HepG2 (cell line): ENCODE measurements at regions not wholly inside any gene's neighbourhood (a gene's known extent, or its start where the extent isn't known, plus 50 kb on each side); places are given as distances from the start of the nearest gene placed in this dataset.

Source experiments
- ATAC-seq: fragments of 200-7000 bp; cut with Tn5 transposase; 3 replicates; pipeline ENCODE4 v1.9.1; 2020; ENCODE audit warnings: mild to moderate bottlenecking, moderate library complexity
- BruUV-seq: library from RNA; stranded (reverse); fragments of 400-500 nt; replicated peaks from 2 replicates; lab custom pipeline; 2021; lab: Mats Ljungman, UMichigan
- CTCF ChIA-PET: fragments of 300-600 bp; formaldehyde crosslinking; extraction: SDS; loops from one replicate; lab custom pipeline; 2021; ENCODE audit warnings: low total read pairs, inconsistent platforms, low intra/inter-chr PET ratio; lab: Yijun Ruan, JAX
- POLR2A ChIA-PET: fragments of 350-600 bp; sonication (Branson Sonifier 250); formaldehyde crosslinking; loops from one replicate; lab custom pipeline; 2020; ENCODE audit warnings: antibody characterized with exemption, inconsistent platforms; lab: Yijun Ruan, JAX
- DNase-seq: peaks from one replicate; pipeline ENCODE4 v3.0.0-alpha.2; 2015; ENCODE audit warnings: low spot score
- FAIRE-seq: peaks from 3 replicates; lab custom pipeline; 2011; peaks lifted over from hg19 to GRCh38; lab: Jason Lieb, UNC
- H2AFZ ChIP-seq: one replicate; pipeline ENCODE4 v1.6.1; 2011; ENCODE audit warnings: low read length, inconsistent platforms
- H3K27ac ChIP-seq: fragments of 300-600 bp; 3 replicates; pipeline ENCODE4 v1.8.0; 2011; ENCODE audit warnings: mixed run types, mild to moderate bottlenecking, mixed read lengths, low read length, inconsistent platforms; ENCODE audit not compliant: insufficient read depth; ENCODE audit errors: extremely low read length
- H3K27me3 ChIP-seq, 2 experiments: fragments of 200-600 bp in 1 of 2; 2 replicates in 1 of 2; 3 replicates in 1 of 2; pipeline versions ENCODE4 v1.6.0 to v1.8.0; 2011; ENCODE audit warnings: low read length in 2 of 2, mild to moderate bottlenecking in 2 of 2, moderate library complexity in 2 of 2, inconsistent platforms in 1 of 2; ENCODE audit not compliant: insufficient read depth in 2 of 2, control insufficient read depth in 1 of 2
- H3K36me3 ChIP-seq, 2 experiments: fragments of 200-600 bp in 1 of 2; replicated peaks in 1 of 2; 2 replicates in 1 of 2; 3 replicates in 1 of 2; pipeline versions ENCODE4 v1.5.1 to v1.8.0; 2011; ENCODE audit warnings: low read length in 2 of 2, inconsistent platforms in 1 of 2; ENCODE audit not compliant: insufficient read depth in 2 of 2, control insufficient read depth in 1 of 2
- H3K4me1 ChIP-seq: 2 replicates; pipeline ENCODE4 v1.5.1; 2012; ENCODE audit warnings: low read length, inconsistent platforms; ENCODE audit not compliant: insufficient read depth
- H3K4me2 ChIP-seq: 2 replicates; pipeline ENCODE4 v1.6.0; 2011; ENCODE audit warnings: low read depth, low read length, inconsistent platforms
- H3K4me3 ChIP-seq, 3 experiments: fragments of 200-600 bp in 1 of 3; sonication (generic), shearing (Covaris generic) in 1 of 3; replicated peaks in 1 of 3; 2 replicates each; pipeline ENCODE4 v1.5.1; 2011 to 2016; ENCODE audit warnings: low read length in 3 of 3, inconsistent platforms in 2 of 3, low read depth in 2 of 3, mild to moderate bottlenecking in 2 of 3, control low read depth in 1 of 3, mixed read lengths in 1 of 3; ENCODE audit not compliant: insufficient read depth in 1 of 3
- H3K79me2 ChIP-seq: one replicate; pipeline ENCODE4 v1.6.1; 2011; ENCODE audit warnings: low read length, inconsistent platforms; ENCODE audit not compliant: insufficient read depth
- H3K9ac ChIP-seq: 2 replicates; pipeline ENCODE4 v1.6.0; 2011; ENCODE audit warnings: mild to moderate bottlenecking, low read depth, low read length, inconsistent platforms; ENCODE audit not compliant: insufficient read depth
- H3K9me3 ChIP-seq: 2 replicates; pipeline ENCODE4 v1.5.1; 2012; ENCODE audit warnings: mild to moderate bottlenecking, low read length
- H4K20me1 ChIP-seq: 2 replicates; pipeline ENCODE4 v1.6.0; 2011; ENCODE audit warnings: inconsistent platforms, mild to moderate bottlenecking, low read length, moderate library complexity; ENCODE audit not compliant: insufficient read depth
- ATF2 ChIP-seq: sonication (generic); formaldehyde crosslinking; IDR thresholded peaks from 2 replicates; pipeline ENCODE4 v1.4.0; 2020; ENCODE audit warnings: missing genetic modification reagents
- HCFC1 ChIP-seq: fragments of 150-350 bp; IDR thresholded peaks from 2 replicates; pipeline ENCODE4 v1.6.1; 2014; ENCODE audit warnings: low read depth, low read length
- JUNB ChIP-seq: sonication (generic); formaldehyde crosslinking; IDR thresholded peaks from 2 replicates; pipeline ENCODE4 v1.8.0; 2022; ENCODE audit warnings: missing genetic modification reagents, mild to moderate bottlenecking, borderline replicate concordance
- MYPOP ChIP-seq: sonication (generic); formaldehyde crosslinking; IDR thresholded peaks from 2 replicates; pipeline ENCODE4 v1.8.1; 2023; ENCODE audit warnings: mild to moderate bottlenecking, moderate library complexity, missing genetic modification reagents
- PLSCR1 ChIP-seq: sonication (generic); formaldehyde crosslinking; IDR thresholded peaks from 2 replicates; pipeline ENCODE4 v1.5.0; 2020; ENCODE audit warnings: missing genetic modification reagents, mild to moderate bottlenecking, borderline replicate concordance
- RFXAP ChIP-seq: sonication (generic); formaldehyde crosslinking; IDR thresholded peaks from 2 replicates; pipeline ENCODE4 v1.4.0; 2020; ENCODE audit warnings: missing genetic modification reagents, borderline replicate concordance
- ZBTB7B ChIP-seq: sonication (generic); formaldehyde crosslinking; IDR thresholded peaks from 2 replicates; pipeline ENCODE4 v1.4.0; 2020; ENCODE audit warnings: missing genetic modification reagents
- ZMYM3 ChIP-seq: sonication (generic); formaldehyde crosslinking; IDR thresholded peaks from 2 replicates; pipeline ENCODE4 v1.5.1; 2020; ENCODE audit warnings: mild to moderate bottlenecking, missing genetic modification reagents
- ZNF446 ChIP-seq: sonication (generic); formaldehyde crosslinking; IDR thresholded peaks from 2 replicates; pipeline ENCODE4 v1.5.0; 2020; ENCODE audit warnings: mild to moderate bottlenecking, missing genetic modification reagents
- ZNF460 ChIP-seq: sonication (generic); formaldehyde crosslinking; IDR thresholded peaks from 2 replicates; pipeline ENCODE4 v1.5.1; 2020; ENCODE audit warnings: missing genetic modification reagents, mild to moderate bottlenecking, borderline replicate concordance
- ZNF660 ChIP-seq: sonication (generic); formaldehyde crosslinking; IDR thresholded peaks from 2 replicates; pipeline ENCODE4 v1.5.1; 2020; ENCODE audit warnings: mild to moderate bottlenecking, low read depth, missing genetic modification reagents, borderline replicate concordance
- ZNF775 ChIP-seq: sonication (generic); formaldehyde crosslinking; IDR thresholded peaks from 2 replicates; pipeline ENCODE4 v1.4.0; 2020; ENCODE audit warnings: missing genetic modification reagents, mild to moderate bottlenecking, moderate library complexity, borderline replicate concordance
- WGBS: methylation state at CpG from one replicate; pipeline ENCODE4 v1.1.6; 2017; ENCODE audit warnings: low lambda C conversion rate; 5-methylcytosine and 5-hydroxymethylcytosine counted together
- in situ Hi-C: cut with HindIII; loops from 2 replicates; pipeline ENCODE4 v1.10.0; 2017; ENCODE audit warnings: low pct_unique_long_range_greater_than_20kb; ENCODE audit not compliant: extremely low pct_ligation_motif_present
- intact Hi-C: fragments of 100-400 bp; cut with micrococcal nuclease; formaldehyde crosslinking; loops from one replicate; pipeline ENCODE4 v1.10.0; 2022; ENCODE audit not compliant: unreplicated experiment
- TF ChIP-seq, protein P1 (sequence below): sonication (generic); formaldehyde crosslinking; IDR thresholded peaks from 2 replicates; pipeline ENCODE4 v1.4.0; 2020; ENCODE audit warnings: missing genetic modification reagents, borderline replicate concordance
- TF ChIP-seq, protein P2 (sequence below): sonication (generic); formaldehyde crosslinking; IDR thresholded peaks from 2 replicates; pipeline ENCODE4 v1.5.0; 2020; ENCODE audit warnings: missing genetic modification reagents, mild to moderate bottlenecking, borderline replicate concordance

DNA sequence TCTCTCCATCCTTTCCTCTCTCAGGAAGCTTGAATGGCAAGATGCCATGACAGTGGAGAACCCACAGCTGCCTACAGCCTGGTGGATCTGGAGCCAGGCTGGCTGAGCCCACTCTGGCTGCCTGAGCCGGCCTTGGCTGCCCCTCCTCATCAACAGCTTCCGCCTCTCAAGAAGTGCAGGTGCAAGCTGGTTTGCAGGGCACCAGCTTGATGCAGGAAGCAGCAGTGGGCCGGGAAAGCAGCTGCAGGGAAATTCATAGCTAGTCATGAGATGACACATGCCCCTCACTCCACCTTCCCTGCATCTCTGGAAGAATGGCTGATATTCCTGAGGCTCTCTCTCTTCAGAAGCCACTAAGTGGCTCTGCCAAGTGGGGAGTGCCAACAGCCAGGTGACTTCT, 289.1 kb downstream of the RPS29 start (continued):
- TF ChIP-seq ZNF660 (no peak), ZBTB7B (CRISPR knock-in tag) (no peak), ZNF446 (no peak), ATF2 (no peak), JUNB (CRISPR knock-in tag) (no peak), ZNF460 (CRISPR knock-in tag) (no peak), HCFC1 (no peak), RFXAP (no peak), ZMYM3 (CRISPR knock-in tag) (no peak)
- TF ChIP-seq, protein P1, sequence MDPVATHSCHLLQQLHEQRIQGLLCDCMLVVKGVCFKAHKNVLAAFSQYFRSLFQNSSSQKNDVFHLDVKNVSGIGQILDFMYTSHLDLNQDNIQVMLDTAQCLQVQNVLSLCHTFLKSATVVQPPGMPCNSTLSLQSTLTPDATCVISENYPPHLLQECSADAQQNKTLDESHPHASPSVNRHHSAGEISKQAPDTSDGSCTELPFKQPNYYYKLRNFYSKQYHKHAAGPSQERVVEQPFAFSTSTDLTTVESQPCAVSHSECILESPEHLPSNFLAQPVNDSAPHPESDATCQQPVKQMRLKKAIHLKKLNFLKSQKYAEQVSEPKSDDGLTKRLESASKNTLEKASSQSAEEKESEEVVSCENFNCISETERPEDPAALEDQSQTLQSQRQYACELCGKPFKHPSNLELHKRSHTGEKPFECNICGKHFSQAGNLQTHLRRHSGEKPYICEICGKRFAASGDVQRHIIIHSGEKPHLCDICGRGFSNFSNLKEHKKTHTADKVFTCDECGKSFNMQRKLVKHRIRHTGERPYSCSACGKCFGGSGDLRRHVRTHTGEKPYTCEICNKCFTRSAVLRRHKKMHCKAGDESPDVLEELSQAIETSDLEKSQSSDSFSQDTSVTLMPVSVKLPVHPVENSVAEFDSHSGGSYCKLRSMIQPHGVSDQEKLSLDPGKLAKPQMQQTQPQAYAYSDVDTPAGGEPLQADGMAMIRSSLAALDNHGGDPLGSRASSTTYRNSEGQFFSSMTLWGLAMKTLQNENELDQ, result no peak

- ATAC-seq (peak; percentile 61), DNase-seq (no peak), FAIRE-seq (no peak)
- Histone ChIP-seq H2AFZ (no peak overlapping the region), H3K9ac (no peak overlapping the region), H3K4me3 (no peak overlapping the region), H3K4me1 (no peaks in the 10 kb centered on the region), H3K79me2 (no peaks in the 10 kb centered on the region), H3K4me2 (no peak overlapping the region), H3K27ac (no peak overlapping the region), H3K9me3 (no peaks in the 10 kb centered on the region), H3K36me3 (no peaks in the 10 kb centered on the region), H4K20me1 (no peaks in the 10 kb centered on the region), H3K27me3 (no peaks in the 10 kb centered on the region)
- no TSS peak for BruUV-seq
- intact Hi-C loops (no loop called here), in situ Hi-C loops (no loop called here)
- WGBS, result 3% methylated on average over 5 of the region's 5 CpGs
- POLR2A ChIA-PET, result no interaction called here
- CTCF ChIA-PET, result no interaction called here
- no peak for TF ChIP-seq PLSCR1
- TF ChIP-seq, protein P1, result no peak
- no peak for TF ChIP-seq MYPOP (CRISPR knock-in tag)
- TF ChIP-seq ZNF775 (CRISPR knock-in tag), result no peak
- TF ChIP-seq, protein P2, sequence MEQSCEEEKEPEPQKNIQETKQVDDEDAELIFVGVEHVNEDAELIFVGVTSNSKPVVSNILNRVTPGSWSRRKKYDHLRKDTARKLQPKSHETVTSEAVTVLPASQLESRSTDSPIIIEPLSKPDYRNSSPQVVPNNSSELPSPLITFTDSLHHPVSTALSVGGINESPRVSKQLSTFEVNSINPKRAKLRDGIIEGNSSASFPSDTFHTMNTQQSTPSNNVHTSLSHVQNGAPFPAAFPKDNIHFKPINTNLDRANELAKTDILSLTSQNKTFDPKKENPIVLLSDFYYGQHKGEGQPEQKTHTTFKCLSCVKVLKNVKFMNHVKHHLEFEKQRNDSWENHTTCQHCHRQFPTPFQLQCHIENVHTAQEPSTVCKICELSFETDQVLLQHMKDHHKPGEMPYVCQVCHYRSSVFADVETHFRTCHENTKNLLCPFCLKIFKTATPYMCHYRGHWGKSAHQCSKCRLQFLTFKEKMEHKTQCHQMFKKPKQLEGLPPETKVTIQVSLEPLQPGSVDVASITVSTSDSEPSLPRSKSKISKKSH (CRISPR knock-in tag), result no peak
These were observed 291.5 kb downstream of the RPS29 start for GRCh38 chr14:49294621-49295148.
